Stimulated activated naive CD4-positive, alpha-beta T cell treated with Interleukin-2 at 50 U/mL for 16 hours (primary cell): ENCODE measurements at regions not wholly inside any gene's neighbourhood (a gene's known extent, or its start where the extent isn't known, plus 50 kb on each side); places are given as distances from the start of the nearest gene placed in this dataset.
A peak's percentile ranks its signal among the peaks of the same experiment; 100 is the strongest.
"Not testable (repeated sequence)": the region's sequence is repeated elsewhere in the genome, so short reads cannot be mapped to it uniquely, and the experiment has no call there.

Experiments used
- DNase-seq: peaks from one replicate; lab custom pipeline; 2025; lab: John Stamatoyannopoulos, UW

GRCh38 chr10:30732671-30733070 is 103.1 kb upstream of the LYZL2 start:
- no peak for DNase-seq

- no peak for DNase-seq
These were observed 102.4 kb upstream of the LYZL2 start for GRCh38 chr10:30731963-30732362.

DNA sequence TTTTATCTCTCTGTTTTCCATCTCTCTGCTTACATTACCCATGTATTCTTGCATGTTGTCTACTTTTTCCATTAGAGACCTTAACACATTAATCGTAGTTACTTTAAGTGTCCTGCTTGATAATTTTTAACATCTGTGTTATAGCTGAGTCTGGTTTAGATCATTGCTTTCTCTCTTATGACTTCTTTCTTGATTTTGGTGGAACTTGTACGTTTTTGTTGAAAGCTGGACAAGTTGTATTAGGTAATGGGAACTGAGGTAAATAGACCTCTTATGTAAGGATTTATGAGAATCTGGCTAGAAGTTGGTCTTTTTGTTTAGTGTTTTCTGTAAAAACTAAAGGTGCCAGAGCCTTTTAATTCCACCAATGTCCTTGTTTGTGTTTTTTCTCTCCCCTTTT is 100.8 kb upstream of the LYZL2 start:
- DNase-seq: no peak

DNA sequence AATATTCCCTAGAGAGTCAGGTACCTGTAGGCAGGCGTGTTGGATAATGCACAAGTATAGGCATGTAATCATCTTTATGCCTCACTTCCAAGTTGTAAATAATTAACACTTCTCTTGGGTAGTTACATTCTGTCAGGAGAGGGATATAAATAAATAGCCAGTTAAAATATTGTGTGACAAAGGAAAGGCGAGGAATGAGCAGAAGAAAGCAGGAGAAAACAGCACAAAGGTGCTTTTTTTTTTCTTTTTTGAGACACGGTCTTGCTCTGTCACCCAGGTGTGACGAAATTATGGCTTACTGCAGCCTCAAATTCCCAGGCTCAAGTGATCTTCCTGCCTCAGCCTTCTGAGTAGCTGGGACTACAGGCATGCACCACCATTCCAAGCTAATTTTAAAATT is 99.2 kb upstream of the LYZL2 start:
- DNase-seq: no peak

- DNase-seq: no peak
These were observed 98.6 kb upstream of the LYZL2 start for GRCh38 chr10:30728127-30728526.

- no peak for DNase-seq
These were observed 98.0 kb upstream of the LYZL2 start for GRCh38 chr10:30727524-30727923.

GRCh38 chr10:30726783-30727414 is 97.3 kb upstream of the LYZL2 start:
- DNase-seq: peak; percentile 65

DNA sequence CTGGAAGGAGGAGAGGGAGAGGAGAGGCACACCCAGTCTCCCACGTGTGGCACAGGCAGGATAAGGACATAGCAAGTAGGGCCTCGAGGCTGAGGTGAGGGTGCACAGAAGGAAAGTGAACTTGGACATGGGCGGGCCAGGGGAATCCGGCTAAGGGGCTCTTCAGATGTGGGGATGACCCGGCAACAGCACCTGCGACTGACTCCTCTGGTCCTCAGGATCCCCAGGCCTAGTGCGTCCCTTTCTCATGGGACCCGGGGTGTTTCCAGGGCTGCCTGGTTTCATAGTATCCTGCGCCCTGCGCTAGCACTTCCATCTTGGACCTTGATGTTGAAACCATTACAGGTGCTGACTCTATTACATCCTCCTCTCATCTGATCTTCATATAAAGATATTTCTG is 96.1 kb upstream of the LYZL2 start:
- DNase-seq: no peak

DNA sequence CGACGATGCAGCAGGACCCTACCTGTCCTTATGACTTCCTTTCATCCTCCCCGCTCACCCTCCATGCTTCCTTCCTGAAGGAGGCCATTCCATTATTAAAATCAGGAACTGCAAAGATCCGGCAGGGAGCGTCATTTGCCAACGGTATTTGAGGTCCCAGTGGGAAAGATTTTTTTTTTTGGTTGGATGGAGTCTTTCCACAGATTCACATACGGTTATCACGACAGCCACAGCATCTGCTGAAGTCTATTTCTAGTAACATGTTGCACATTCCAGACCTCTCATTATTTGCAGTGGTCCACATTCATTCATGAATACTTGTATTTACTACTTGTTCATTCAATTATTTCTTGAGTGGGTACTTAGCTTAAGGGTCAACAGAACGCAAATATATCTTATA is 94.7 kb upstream of the LYZL2 start:
- DNase-seq: no peak

DNA sequence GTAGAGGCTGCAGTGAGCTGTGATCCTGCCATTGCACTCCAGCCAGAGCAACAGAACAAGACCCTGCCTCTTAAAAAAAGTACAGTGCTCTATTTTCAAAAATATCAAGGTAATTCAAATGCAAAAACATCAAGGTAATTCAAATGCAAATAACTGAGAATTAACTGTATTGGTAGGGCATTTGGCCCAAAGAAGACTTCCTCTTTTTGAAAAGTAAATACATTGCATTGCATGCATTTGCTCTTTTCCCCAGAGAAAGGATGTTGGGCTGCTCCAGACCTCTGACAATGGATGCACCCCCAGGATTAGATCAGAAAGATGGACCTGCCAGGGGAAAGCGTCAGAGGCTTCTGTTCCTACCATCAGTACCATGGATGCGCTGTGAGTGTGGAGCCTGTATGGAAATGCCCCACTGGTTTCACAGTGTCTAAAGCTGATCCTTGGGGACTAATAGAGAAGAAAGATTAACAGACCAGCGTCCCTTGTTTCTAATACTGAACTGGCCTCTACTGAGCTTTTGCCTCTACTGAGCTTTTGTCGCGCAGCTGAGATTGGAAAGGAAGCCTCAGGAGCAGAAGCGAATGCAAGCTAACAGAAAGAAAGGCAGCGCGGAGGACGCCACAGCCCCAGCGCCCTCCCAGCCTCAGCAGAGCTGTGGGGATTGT is 93.5 kb upstream of the LYZL2 start:
- no peak for DNase-seq

- no peak for DNase-seq
These were observed 90.3 kb upstream of the LYZL2 start for GRCh38 chr10:30719832-30720231.

DNA sequence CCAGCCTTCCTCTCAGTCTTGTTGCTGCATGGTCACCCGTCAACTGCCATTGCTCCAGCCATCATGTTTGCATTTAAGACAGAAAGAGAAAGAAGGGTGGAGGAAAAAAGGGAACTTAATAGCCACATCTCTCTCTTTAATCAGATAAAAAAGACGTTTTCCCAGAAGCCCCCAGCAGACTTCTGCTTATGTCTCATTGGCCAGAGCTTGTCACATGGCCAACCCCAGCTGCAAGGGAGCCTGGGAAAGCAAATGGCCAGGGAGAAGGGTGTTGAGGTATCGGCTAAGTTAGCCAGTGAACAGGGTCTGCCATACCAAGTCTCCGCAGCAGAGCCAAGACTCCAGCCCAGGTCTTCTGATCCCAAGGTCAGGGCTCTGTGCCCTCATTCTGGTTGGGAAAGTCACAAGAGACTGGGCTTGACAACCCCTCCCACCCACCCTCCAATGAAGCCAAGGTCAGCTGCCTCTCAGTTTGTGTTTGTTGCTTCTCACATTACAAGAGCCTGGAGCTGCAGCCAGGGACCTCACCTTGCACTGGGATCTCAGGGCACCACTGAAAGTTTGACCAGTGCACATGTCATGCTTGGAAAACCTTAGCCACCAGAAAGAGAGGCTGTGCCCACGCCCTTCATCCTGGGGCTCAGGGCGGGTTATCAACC is 80.3 kb upstream of the LYZL2 start:
- no peak for DNase-seq

GRCh38 chr10:30709229-30709628 is 79.7 kb upstream of the LYZL2 start:
- DNase-seq: no peak

DNA sequence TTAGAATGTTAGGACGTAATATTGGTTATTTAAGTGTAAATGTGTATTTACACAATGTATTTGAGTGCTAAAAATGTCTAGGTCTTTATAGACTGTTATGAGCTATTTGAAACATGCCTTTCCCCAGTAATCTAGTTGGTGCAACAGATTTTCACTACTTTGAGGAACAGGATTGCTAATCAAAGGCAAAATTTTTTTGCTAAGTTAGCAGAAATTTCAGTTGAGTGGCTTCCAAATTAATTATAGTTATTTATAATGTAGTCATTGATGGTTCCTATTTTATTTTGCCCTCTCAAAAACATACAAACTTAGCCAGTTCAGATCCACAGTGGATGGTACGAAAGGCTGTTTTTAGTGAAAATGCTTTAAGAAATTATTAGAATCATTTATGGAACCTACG is 78.7 kb upstream of the LYZL2 start:
- no peak for DNase-seq

DNA sequence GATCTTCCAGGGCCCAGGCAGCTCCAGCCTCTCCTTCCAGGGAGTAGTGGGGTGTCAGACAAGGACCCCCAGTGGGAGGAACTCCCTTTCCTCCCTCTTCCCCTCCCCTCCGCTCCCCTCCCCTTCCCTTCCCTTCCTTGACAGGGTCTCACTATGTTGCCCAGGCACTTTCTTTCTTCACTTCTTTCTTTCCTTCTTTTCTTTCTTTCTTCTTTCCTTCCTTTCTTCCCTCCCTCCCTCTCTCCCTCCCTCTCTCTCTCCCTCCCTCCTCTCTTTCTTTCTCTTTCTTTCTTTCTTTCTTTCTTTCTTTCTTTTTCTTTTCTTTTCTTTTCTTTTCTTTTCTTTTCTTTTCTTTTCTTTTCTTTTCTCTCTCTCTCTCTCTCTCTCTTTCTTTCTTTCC is 76.6 kb upstream of the LYZL2 start:
- DNase-seq: not testable (repeated sequence)

DNA sequence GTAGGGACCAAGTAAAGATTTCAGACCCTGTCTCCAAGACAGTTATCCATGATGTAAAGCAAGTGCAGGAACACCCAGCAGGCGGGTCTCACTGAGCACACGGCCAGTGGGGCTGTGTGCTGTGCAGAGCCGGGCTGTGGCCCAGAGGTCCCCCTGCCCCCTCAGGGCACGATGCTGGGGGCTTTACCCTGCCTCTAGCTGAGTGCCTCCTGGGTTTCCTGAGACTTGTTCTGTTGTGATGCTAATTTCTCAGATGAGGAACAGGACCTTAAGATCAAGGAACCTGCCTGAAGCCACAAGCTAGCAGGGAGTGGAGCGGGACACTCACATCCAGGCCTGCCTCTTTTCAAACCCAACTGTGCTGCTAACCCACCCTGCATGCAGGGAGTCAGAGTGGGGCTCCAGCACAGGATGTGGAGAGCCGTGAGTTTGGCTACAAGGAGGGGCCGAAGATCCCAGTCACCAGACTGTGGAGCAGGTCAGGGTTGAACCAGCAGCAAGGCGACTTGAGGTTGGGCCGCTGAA is 76.1 kb upstream of the LYZL2 start:
- no peak for DNase-seq

DNA sequence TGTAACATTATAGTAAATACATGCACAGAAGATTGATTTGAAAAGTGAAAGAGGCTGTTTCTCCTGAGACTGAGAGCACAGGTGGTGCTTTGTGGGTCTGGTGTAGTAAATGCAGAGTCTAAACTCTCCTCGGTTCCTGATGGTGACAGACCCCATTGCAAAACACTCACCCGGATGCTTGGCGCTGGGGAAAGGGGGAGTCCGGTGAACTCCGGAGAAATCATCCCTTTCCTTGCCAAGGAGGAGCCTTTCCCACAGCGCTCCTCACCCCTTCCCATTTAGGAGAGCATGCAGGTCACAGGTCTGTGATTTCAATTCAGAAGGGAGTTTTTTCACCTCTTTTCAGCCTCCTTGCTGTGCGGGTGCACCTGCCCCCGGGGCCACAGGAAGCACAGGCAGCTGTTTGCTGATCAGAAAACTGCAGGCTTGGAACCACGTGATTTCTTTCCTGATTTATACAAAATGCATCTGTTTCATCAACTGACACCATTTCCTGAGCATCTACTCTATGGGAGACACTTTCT is 75.6 kb upstream of the LYZL2 start:
- no peak for DNase-seq

GRCh38 chr10:30704601-30705100 is 75.1 kb upstream of the LYZL2 start:
- DNase-seq: peak; percentile 55

- peak; percentile 24 for DNase-seq
These were observed 74.6 kb upstream of the LYZL2 start for GRCh38 chr10:30704026-30704600.

- not testable (repeated sequence) for DNase-seq
These were observed 73.9 kb upstream of the LYZL2 start for GRCh38 chr10:30703446-30703845.

DNA sequence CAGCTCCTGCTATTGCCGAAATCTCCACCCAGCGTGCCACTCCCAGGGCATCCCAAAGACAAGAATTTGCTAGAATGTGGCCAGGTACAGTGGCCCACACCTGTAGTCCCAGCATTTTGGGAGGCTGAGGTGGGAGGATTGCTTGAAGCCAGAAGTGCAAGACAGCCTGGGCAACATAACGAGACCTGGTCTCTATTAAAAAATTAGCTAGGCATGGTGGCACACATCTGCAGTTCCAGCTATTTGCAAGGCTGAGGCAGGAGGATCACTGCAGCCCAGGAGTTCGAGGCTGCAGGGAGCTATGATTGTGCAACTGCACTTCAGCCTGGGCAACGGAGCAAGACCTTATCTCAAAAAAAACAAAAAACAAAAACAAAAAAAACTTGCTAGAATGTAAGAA is 73.3 kb upstream of the LYZL2 start:
- no peak for DNase-seq

DNA sequence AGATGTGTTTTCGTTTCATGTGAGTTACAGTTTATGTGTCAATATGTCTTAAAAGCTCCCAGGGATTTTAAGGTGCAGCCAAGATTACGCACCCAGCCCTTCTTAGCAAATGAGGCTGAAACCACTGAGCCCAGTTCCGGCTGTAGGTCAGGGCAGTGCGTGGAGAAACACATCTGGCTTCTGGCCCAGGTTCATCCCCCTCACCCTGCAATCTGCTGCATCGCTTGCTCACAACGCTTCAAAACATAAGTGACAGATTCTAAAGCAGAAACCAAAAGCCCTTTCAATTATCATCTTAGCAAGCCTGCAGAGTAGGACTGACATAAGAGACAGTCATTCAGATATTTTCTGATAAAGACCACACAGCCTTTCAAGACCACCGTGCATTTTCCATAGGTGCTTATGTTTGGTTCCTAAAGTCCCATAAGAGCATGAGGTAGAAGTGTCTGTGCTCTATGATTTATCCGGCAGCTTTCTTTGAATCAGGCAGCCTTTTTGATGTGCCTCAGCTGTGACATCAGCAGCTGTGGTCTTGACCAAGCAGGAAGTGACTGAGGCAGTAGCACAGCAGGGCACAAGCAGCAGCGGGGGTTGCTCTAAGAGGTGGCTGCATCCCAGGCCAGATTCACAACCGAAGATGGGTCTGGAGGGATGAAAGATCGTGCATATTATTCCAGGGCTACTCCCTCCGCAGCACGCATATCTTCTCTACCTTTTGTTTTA is 72.1 kb upstream of the LYZL2 start:
- peak; percentile 80 for DNase-seq
